ENCODE measurements at regions not wholly inside any gene's neighbourhood (a gene's known extent, or its start where the extent isn't known, plus 50 kb on each side); places are given as distances from the start of the nearest gene placed in this dataset.

GRCh38 chr5:50576265-50576664, 90.2 kb upstream of the PARP8 start:
- TF ChIP-seq TEAD4 (IDR thresholded peaks at IDR 0.05; ENCODE audit: low read depth, low read length) (no peak), PHF8 (conservative IDR thresholded peaks at IDR 0.05; ENCODE audit: low read depth, low read length) (no peak), CBX8 (IDR thresholded peaks at IDR 0.05; ENCODE audit: borderline replicate concordance, low read depth, low read length) (no peak), HDAC2 (IDR thresholded peaks at IDR 0.05; ENCODE audit: borderline replicate concordance in 1 of 2, low read depth in 2 of 2, low read length in 2 of 2) (no peak), CEBPB (IDR thresholded peaks at IDR 0.05; ENCODE audit: low read depth, low read length) (no peak), SRF (IDR thresholded peaks at IDR 0.05; ENCODE audit: low read depth, low read length) (no peak)
- Histone ChIP-seq H2BK15ac (ENCODE audit: low read length) (no peak overlapping the region), H3K56ac (replicated peaks; ENCODE audit: insufficient read length, low read depth, low read length) (no peak overlapping the region), H3K36me3 (ENCODE audit: control insufficient read depth in 2 of 4, insufficient read depth in 4 of 4, low read length in 3 of 4) (no peaks in the 10 kb centered on the region), H3K4ac (replicated peaks; ENCODE audit: insufficient read length, low read depth, low read length) (no peak overlapping the region), H2AK5ac (ENCODE audit: low read depth, low read length) (no peak overlapping the region), H4K5ac (ENCODE audit: insufficient read length, low read depth, low read length) (no peak overlapping the region), H3K23ac (ENCODE audit: insufficient read length) (no peak overlapping the region), H2BK5ac (ENCODE audit: low read depth, low read length) (no peak overlapping the region), H2BK12ac (ENCODE audit: low read depth, low read length) (no peak overlapping the region), H3K79me2 (ENCODE audit: control insufficient read depth in 1 of 2, insufficient read depth in 2 of 2, low read length in 2 of 2) (no peaks in the 10 kb centered on the region), H3K4me3 (ENCODE audit: extremely low read depth in 1 of 4, insufficient read depth in 2 of 4, low read depth in 3 of 4, low read length in 4 of 4) (no peak overlapping the region), H3K27me3 (replicated peaks in 1 of 4; ENCODE audit: control insufficient read depth in 3 of 4, extremely low read depth in 1 of 4, insufficient read depth in 3 of 4, low read length in 3 of 4) (no peaks in the 10 kb centered on the region), H3K79me1 (ENCODE audit: low read depth, low read length) (no peaks in the 10 kb centered on the region), H2AFZ (ENCODE audit: low read length) (no peak overlapping the region), H2BK120ac (replicated peaks; ENCODE audit: low read depth, low read length) (no peak overlapping the region), H4K20me1 (replicated peaks in 1 of 2; ENCODE audit: control insufficient read depth in 1 of 2, insufficient read depth in 2 of 2, low read length in 2 of 2) (no peaks in the 10 kb centered on the region), H2BK20ac (ENCODE audit: low read length) (no peak overlapping the region), H3K27ac (ENCODE audit: low read depth, low read length) (no peak overlapping the region), H3K9ac (replicated peaks in 1 of 4; ENCODE audit: extremely low read depth in 1 of 4, low read depth in 3 of 4, low read length in 3 of 4) (no peak overlapping the region), H3K23me2 (ENCODE audit: low read depth, low read length) (no peaks in the 10 kb centered on the region), H3K4me1 (replicated peaks in 1 of 4; ENCODE audit: control insufficient read depth in 3 of 4, insufficient read depth in 4 of 4, low read length in 3 of 4) (no peaks in the 10 kb centered on the region), H3K14ac (ENCODE audit: insufficient read length) (no peak overlapping the region), H3K4me2 (ENCODE audit: insufficient read depth in 1 of 2, low read depth in 2 of 2, low read length in 2 of 2) (no peak overlapping the region), H4K8ac (ENCODE audit: extremely low read depth, insufficient read depth, low read length) (no peak overlapping the region), H3K18ac (ENCODE audit: extremely low read depth, low read length) (no peak overlapping the region), H4K91ac (replicated peaks; ENCODE audit: insufficient read length, low read length) (no peak overlapping the region), H3K9me3 (ENCODE audit: insufficient read depth in 2 of 2, low read depth in 1 of 2, low read length in 1 of 2) (no peaks in the 10 kb centered on the region)
- CTCF ChIA-PET (ENCODE audit: partially characterized antibody): interaction anchor here (0.5 to 1.5 kb wide), 2 partner anchors 24 to 1364 kb away, joined by 3 read pairs; no protein-coding TSS in a partner anchor
- no peak for DNase-seq (ENCODE audit: low read depth in 1 of 2, low spot score in 2 of 2)
- POLR2A ChIA-PET (ENCODE audit: partially characterized antibody): interaction anchor here (0.6 kb wide), 1 partner anchor 89 kb away, joined by 3 read pairs; no protein-coding TSS in a partner anchor
- no peak for FAIRE-seq
